ENCODE measurements at regions not wholly inside any gene's neighbourhood (a gene's known extent, or its start where the extent isn't known, plus 50 kb on each side); places are given as distances from the start of the nearest gene placed in this dataset.

GRCh38 chr13:111567637-111568036, 247.2 kb downstream of the TEX29 start:
- CTCF ChIA-PET, result no interaction called here
- intact Hi-C loops (cut with micrococcal nuclease), result no loop called here

GRCh38 chr13:111568290-111568689, 247.8 kb downstream of the TEX29 start:
- ATAC-seq (no peak), DNase-seq (no peak)
- intact Hi-C loops (cut with micrococcal nuclease), result no loop called here
- H3K4me1 Mint-ChIP-seq (ENCODE audit: low read depth), result no peaks in the 10 kb centered on the region
- peaks cover 2% of the 10 kb centered on the region for H3K9me3 Mint-ChIP-seq
- ChIA-PET POLR2A (no interaction called here), CTCF (no interaction called here)
- H3K36me3 Mint-ChIP-seq (ENCODE audit: low read depth), result no peaks in the 10 kb centered on the region
- no peak overlapping the region for H3K27ac Mint-ChIP-seq
- no peak overlapping the region for H3K4me3 Mint-ChIP-seq
- no peak for TF ChIP-seq CTCF (IDR thresholded peaks at IDR 0.05)
- no peaks in the 10 kb centered on the region for H3K27me3 Mint-ChIP-seq

More at GRCh38 chr13:111567637-111568036, 247.2 kb downstream of the TEX29 start:
- TF ChIP-seq CTCF (IDR thresholded peaks at IDR 0.05), result no peak
- Mint-ChIP-seq H3K4me3 (no peak overlapping the region), H3K9me3 (peaks cover 2% of the 10 kb centered on the region), H3K4me1 (ENCODE audit: low read depth) (no peaks in the 10 kb centered on the region), H3K27ac (no peak overlapping the region), H3K36me3 (ENCODE audit: low read depth) (no peaks in the 10 kb centered on the region), H3K27me3 (no peaks in the 10 kb centered on the region)
- POLR2A ChIA-PET, result no interaction called here
- ATAC-seq (no peak), DNase-seq (no peak)

GRCh38 chr13:111570911-111571310, 250.5 kb downstream of the TEX29 start:
- POLR2A ChIA-PET, result no interaction called here
- no peaks in the 10 kb centered on the region for H3K4me1 Mint-ChIP-seq (ENCODE audit: low read depth)
- ATAC-seq (no peak), DNase-seq (no peak)
- no peak overlapping the region for H3K4me3 Mint-ChIP-seq
- intact Hi-C loops (cut with micrococcal nuclease), result no loop called here
- CTCF ChIA-PET, result no interaction called here
- no peak overlapping the region for H3K27ac Mint-ChIP-seq
- H3K36me3 Mint-ChIP-seq (ENCODE audit: low read depth), result no peaks in the 10 kb centered on the region
- peaks cover 16% of the 10 kb centered on the region for H3K9me3 Mint-ChIP-seq
- no peak for TF ChIP-seq CTCF (IDR thresholded peaks at IDR 0.05)
- no peaks in the 10 kb centered on the region for H3K27me3 Mint-ChIP-seq

- CTCF ChIA-PET, result no interaction called here
- DNase-seq, result no peak
- H3K27ac Mint-ChIP-seq, result no peak overlapping the region
- no peaks in the 10 kb centered on the region for H3K27me3 Mint-ChIP-seq
- no peak for TF ChIP-seq CTCF (IDR thresholded peaks at IDR 0.05)
- POLR2A ChIA-PET, result no interaction called here
- no peak for ATAC-seq
- intact Hi-C loops (cut with micrococcal nuclease), result no loop called here
- peaks cover 15% of the 10 kb centered on the region for H3K9me3 Mint-ChIP-seq
- no peaks in the 10 kb centered on the region for H3K4me1 Mint-ChIP-seq (ENCODE audit: low read depth)
- no peak overlapping the region for H3K4me3 Mint-ChIP-seq
- H3K36me3 Mint-ChIP-seq (ENCODE audit: low read depth), result no peaks in the 10 kb centered on the region
These were observed 252.7 kb downstream of the TEX29 start for GRCh38 chr13:111572956-111573761.

GRCh38 chr13:111573801-111574200, 253.4 kb downstream of the TEX29 start:
- ChIA-PET POLR2A (no interaction called here), CTCF (no interaction called here)
- intact Hi-C loops (cut with micrococcal nuclease), result no loop called here
- no peak overlapping the region for H3K27ac Mint-ChIP-seq
- peaks cover 15% of the 10 kb centered on the region for H3K9me3 Mint-ChIP-seq
- no peaks in the 10 kb centered on the region for H3K4me1 Mint-ChIP-seq (ENCODE audit: low read depth)
- ATAC-seq (no peak), DNase-seq (no peak)
- no peaks in the 10 kb centered on the region for H3K36me3 Mint-ChIP-seq (ENCODE audit: low read depth)
- TF ChIP-seq CTCF (IDR thresholded peaks at IDR 0.05), result no peak
- H3K27me3 Mint-ChIP-seq, result no peaks in the 10 kb centered on the region
- no peak overlapping the region for H3K4me3 Mint-ChIP-seq
